Panc1 (cell line): ENCODE measurements at regions not wholly inside any gene's neighbourhood (a gene's known extent, or its start where the extent isn't known, plus 50 kb on each side); places are given as distances from the start of the nearest gene placed in this dataset.

ENCODE experiments used
- ATAC-seq: fragments of 200-7000 bp; cut with Tn5 transposase; 2 replicates; pipeline ENCODE4 v1.9.1; 2020; ENCODE audit warnings: mild to moderate bottlenecking, moderate library complexity
- BruUV-seq: library from RNA; stranded (reverse); fragments of 400-500 nt; replicated peaks from 2 replicates; lab custom pipeline; 2021; lab: Mats Ljungman, UMichigan
- CTCF ChIA-PET: fragments of 300-600 bp; sonication (Branson Sonifier 250); formaldehyde crosslinking; loops from one replicate; lab custom pipeline; 2022; ENCODE audit warnings: antibody characterized with exemption; lab: Charles Lee
- POLR2A ChIA-PET: fragments of 300-600 bp; sonication (Branson Sonifier 250); formaldehyde crosslinking; loops from one replicate; lab custom pipeline; 2022; ENCODE audit warnings: antibody characterized with exemption; lab: Charles Lee
- DNase-seq: peaks from one replicate; pipeline ENCODE4 v3.0.0-alpha.2; 2010; ENCODE audit warnings: low read depth, low spot score
- H3K27ac ChIP-seq: 2 replicates; pipeline ENCODE4 v1.5.1; 2011; ENCODE audit warnings: mild to moderate bottlenecking, low read length, inconsistent platforms
- H3K27me3 ChIP-seq: fragments of 200-500 bp; sonication (Bioruptor generic); 2 replicates; pipeline ENCODE4 v1.6.0; 2014; ENCODE audit warnings: low read length, inconsistent platforms; ENCODE audit not compliant: control insufficient read depth, insufficient read depth
- H3K36me3 ChIP-seq: fragments of 200-500 bp; sonication (Bioruptor generic); 2 replicates; pipeline ENCODE4 v1.5.1; 2014; ENCODE audit warnings: inconsistent platforms, mild to moderate bottlenecking, low read length, moderate library complexity; ENCODE audit not compliant: control insufficient read depth, insufficient read depth
- H3K4me1 ChIP-seq: 2 replicates; pipeline ENCODE4 v1.5.1; 2011; ENCODE audit warnings: inconsistent platforms, mild to moderate bottlenecking, low read length, moderate library complexity; ENCODE audit not compliant: control insufficient read depth, insufficient read depth
- H3K4me3 ChIP-seq, 2 experiments: 2 replicates each; pipeline ENCODE4 v1.5.1; 2011 to 2012; ENCODE audit warnings: low read depth in 2 of 2, low read length in 2 of 2, mild to moderate bottlenecking in 2 of 2, inconsistent platforms in 1 of 2, moderate library complexity in 1 of 2
- H3K9me3 ChIP-seq: fragments of 200-500 bp; sonication (Bioruptor generic); 2 replicates; pipeline ENCODE4 v1.5.1; 2014; ENCODE audit warnings: low read depth, mild to moderate bottlenecking, inconsistent platforms, low read length, moderate library complexity; ENCODE audit not compliant: control insufficient read depth, insufficient read depth
- POLR2AphosphoS5 ChIP-seq: IDR thresholded peaks from 2 replicates; pipeline ENCODE4 v1.6.1; 2012; ENCODE audit warnings: mild to moderate bottlenecking, low read depth, low read length, moderate library complexity
- SIN3A ChIP-seq: IDR thresholded peaks from 2 replicates; pipeline ENCODE4 v1.6.1; 2012; ENCODE audit warnings: low read depth, mild to moderate bottlenecking, low read length, moderate library complexity, borderline replicate concordance; ENCODE audit not compliant: insufficient read depth
- TCF7L2 ChIP-seq: IDR thresholded peaks from 2 replicates; pipeline ENCODE4 v1.6.1; 2011; ENCODE audit warnings: mild to moderate bottlenecking, low read depth, low read length, inconsistent platforms
- in situ Hi-C: cut with HindIII; loops from 2 replicates; pipeline ENCODE4 v1.10.0; 2016; ENCODE audit warnings: low sequenced_read_pairs, low pct_unique_long_range_greater_than_20kb
- intact Hi-C: fragments of 100-400 bp; cut with micrococcal nuclease; formaldehyde crosslinking; loops from one replicate; pipeline ENCODE4 v1.10.0; 2022; ENCODE audit not compliant: unreplicated experiment
- TF ChIP-seq, protein P1 (sequence below), 2 experiments: IDR thresholded peaks; 2 replicates each; pipeline ENCODE4 v1.6.1; 2011 to 2012; ENCODE audit warnings: low read depth in 2 of 2, control low read depth in 1 of 2, low read length in 1 of 2, mild to moderate bottlenecking in 1 of 2, moderate library complexity in 1 of 2; ENCODE audit not compliant: insufficient read depth in 1 of 2
- TF ChIP-seq, protein P2 (sequence below): fragments of 450-650 bp; IDR thresholded peaks from 2 replicates; pipeline ENCODE4 v1.5.1; 2017; ENCODE audit warnings: mild to moderate bottlenecking

DNA sequence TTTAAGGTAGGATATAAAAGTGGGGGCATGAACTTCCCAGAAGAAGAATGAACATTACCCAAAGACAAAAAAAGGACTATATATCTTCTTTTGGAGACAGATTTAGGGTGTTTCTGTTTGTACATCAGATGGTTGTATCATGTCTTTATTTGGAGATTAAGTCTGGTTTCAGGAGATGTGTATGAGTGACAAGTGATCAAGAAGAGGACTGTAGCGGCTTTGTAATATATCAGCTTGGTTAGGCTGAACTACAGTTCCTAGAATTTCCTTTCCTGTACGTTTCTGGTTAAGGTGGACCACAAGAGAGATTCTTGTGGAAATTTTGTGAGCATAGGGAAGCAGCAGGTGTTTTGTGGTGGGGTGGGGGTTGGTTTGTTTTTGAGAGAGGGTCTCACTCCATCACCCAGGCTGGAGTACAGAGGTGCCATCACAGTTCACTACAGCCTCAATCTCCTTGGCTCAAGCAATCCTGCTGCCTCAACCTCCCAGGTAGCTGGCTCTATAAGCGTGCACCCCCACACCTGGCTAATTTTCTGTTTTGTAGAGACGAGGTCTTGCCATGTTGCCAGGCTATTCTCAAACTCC lies 287.1 kb upstream of the MGAT5 start:
- in situ Hi-C loops, result no loop called here
- no peak for ATAC-seq
- H3K4me3 ChIP-seq, result no peak overlapping the region
- H3K27ac ChIP-seq, result no peak overlapping the region
- no peaks in the 10 kb centered on the region for H3K9me3 ChIP-seq
- DNase-seq, result no peak
- ChIA-PET POLR2A (interaction anchor here (0.7 kb wide), 1 partner anchor 952 kb away, joined by 5 read pairs; the partner anchor contains the start of gene CCNT2), CTCF (no interaction called here)
- H3K27me3 ChIP-seq, result no peaks in the 10 kb centered on the region; the same call in 1 of the 2 replicates
- intact Hi-C loops, result no loop called here
- no peaks in the 10 kb centered on the region for H3K4me1 ChIP-seq
- no TSS peak for BruUV-seq
- no peaks in the 10 kb centered on the region for H3K36me3 ChIP-seq
- TF ChIP-seq, protein P1, sequence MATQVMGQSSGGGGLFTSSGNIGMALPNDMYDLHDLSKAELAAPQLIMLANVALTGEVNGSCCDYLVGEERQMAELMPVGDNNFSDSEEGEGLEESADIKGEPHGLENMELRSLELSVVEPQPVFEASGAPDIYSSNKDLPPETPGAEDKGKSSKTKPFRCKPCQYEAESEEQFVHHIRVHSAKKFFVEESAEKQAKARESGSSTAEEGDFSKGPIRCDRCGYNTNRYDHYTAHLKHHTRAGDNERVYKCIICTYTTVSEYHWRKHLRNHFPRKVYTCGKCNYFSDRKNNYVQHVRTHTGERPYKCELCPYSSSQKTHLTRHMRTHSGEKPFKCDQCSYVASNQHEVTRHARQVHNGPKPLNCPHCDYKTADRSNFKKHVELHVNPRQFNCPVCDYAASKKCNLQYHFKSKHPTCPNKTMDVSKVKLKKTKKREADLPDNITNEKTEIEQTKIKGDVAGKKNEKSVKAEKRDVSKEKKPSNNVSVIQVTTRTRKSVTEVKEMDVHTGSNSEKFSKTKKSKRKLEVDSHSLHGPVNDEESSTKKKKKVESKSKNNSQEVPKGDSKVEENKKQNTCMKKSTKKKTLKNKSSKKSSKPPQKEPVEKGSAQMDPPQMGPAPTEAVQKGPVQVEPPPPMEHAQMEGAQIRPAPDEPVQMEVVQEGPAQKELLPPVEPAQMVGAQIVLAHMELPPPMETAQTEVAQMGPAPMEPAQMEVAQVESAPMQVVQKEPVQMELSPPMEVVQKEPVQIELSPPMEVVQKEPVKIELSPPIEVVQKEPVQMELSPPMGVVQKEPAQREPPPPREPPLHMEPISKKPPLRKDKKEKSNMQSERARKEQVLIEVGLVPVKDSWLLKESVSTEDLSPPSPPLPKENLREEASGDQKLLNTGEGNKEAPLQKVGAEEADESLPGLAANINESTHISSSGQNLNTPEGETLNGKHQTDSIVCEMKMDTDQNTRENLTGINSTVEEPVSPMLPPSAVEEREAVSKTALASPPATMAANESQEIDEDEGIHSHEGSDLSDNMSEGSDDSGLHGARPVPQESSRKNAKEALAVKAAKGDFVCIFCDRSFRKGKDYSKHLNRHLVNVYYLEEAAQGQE (IDR thresholded peaks at IDR 0.05; ENCODE audit: insufficient read depth in 1 of 2, low read depth in 2 of 2, low read length in 1 of 2), result no peak
- TF ChIP-seq TCF7L2 (no peak), POLR2AphosphoS5 (no peak), SIN3A (no peak)
- TF ChIP-seq, protein P2, sequence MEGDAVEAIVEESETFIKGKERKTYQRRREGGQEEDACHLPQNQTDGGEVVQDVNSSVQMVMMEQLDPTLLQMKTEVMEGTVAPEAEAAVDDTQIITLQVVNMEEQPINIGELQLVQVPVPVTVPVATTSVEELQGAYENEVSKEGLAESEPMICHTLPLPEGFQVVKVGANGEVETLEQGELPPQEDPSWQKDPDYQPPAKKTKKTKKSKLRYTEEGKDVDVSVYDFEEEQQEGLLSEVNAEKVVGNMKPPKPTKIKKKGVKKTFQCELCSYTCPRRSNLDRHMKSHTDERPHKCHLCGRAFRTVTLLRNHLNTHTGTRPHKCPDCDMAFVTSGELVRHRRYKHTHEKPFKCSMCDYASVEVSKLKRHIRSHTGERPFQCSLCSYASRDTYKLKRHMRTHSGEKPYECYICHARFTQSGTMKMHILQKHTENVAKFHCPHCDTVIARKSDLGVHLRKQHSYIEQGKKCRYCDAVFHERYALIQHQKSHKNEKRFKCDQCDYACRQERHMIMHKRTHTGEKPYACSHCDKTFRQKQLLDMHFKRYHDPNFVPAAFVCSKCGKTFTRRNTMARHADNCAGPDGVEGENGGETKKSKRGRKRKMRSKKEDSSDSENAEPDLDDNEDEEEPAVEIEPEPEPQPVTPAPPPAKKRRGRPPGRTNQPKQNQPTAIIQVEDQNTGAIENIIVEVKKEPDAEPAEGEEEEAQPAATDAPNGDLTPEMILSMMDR, result no peak

DNA sequence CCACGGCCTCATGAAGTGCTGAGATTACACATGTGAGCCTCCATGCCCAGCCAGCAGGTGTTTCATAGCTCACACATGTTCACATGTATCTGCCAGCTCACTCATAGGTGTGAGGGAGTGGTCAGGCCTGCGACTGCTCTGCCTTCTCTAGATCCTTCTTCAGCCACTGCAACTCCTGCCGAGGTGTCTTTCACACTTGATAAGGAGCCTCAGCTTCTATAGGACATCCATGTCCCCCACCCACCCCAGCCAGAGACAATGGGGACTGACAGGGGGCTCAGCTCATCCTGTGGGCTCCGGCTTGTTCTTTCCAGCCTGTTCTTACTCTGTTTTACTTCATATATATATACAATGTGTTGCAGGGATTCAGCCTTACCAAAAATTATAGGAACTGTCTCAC lies 286.5 kb upstream of the MGAT5 start:
- in situ Hi-C loops (no loop called here), intact Hi-C loops (no loop called here)
- Histone ChIP-seq H3K36me3 (no peaks in the 10 kb centered on the region), H3K27ac (no peak overlapping the region), H3K27me3 (no peaks in the 10 kb centered on the region; the same call in 1 of the 2 replicates), H3K4me1 (no peaks in the 10 kb centered on the region), H3K4me3 (no peak overlapping the region), H3K9me3 (no peaks in the 10 kb centered on the region)
- no TSS peak for BruUV-seq
- TF ChIP-seq TCF7L2, result no peak
- no peak for TF ChIP-seq POLR2AphosphoS5
- no peak for TF ChIP-seq SIN3A
- TF ChIP-seq, protein P1 (IDR thresholded peaks at IDR 0.05; ENCODE audit: insufficient read depth in 1 of 2, low read depth in 2 of 2, low read length in 1 of 2), result no peak
- TF ChIP-seq, protein P2, result no peak
- ChIA-PET CTCF (no interaction called here), POLR2A (no interaction called here)
- ATAC-seq (no peak; the same call in 1 of the 2 replicates), DNase-seq (no peak)
